GM21447 (cell line): ENCODE measurements at regions not wholly inside any gene's neighbourhood (a gene's known extent, or its start where the extent isn't known, plus 50 kb on each side); places are given as distances from the start of the nearest gene placed in this dataset.
"Not testable (repeated sequence)": the region's sequence is repeated elsewhere in the genome, so short reads cannot be mapped to it uniquely, and the experiment has no call there.

Experiments used
- ATAC-seq: cut with Tn5 transposase; IDR thresholded peaks from one replicate; pipeline ENCODE4 v1.9.1; 2021; ENCODE audit not compliant: unreplicated experiment

- ATAC-seq = no peak
These were observed 962.3 kb upstream of the NRXN1 start for GRCh38 chr2:51994123-51994763.

DNA sequence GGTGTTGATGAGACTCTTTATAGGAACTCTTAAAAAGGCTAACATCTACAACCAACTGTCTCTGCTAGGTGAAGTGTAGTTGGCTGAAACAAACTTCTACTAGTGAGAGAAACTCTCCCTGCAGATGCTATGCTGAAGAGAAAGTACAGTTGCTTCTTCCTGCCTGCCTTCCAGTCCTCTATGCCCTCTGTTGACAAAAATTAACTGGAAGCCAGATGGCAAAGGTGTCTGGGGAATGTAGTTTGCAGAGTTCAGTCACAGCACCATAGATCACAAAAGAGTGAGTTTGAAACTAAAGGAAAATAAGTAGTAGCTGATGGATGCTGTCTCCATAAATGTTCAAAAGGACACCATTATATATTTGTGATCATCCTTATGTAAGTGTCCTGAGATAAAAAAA, 958.8 kb upstream of the NRXN1 start:
- no peak for ATAC-seq

DNA sequence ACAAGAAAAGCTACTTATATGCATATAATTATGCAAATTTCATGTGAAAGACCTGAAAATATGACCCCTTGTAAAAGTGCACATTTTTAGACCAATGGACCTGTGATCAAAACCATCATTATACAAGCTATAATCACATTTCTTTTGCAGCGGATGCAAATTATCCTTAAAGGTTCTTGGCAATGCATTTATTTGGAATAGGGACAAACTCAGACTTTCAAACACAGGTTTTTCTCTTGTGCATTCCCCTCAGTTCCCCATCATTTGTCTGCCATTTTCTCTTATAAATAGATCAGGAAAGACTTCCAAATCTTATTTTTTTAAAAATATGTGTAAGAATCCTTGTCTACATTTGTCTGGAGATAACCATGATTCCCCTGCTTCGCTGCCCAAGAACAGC, 954.2 kb upstream of the NRXN1 start:
- ATAC-seq = no peak

GRCh38 chr2:51981783-51982182, 949.9 kb upstream of the NRXN1 start:
- no peak for ATAC-seq

- no peak for ATAC-seq
These were observed 944.7 kb upstream of the NRXN1 start for GRCh38 chr2:51976623-51977022.

- no peak for ATAC-seq
These were observed 939.2 kb upstream of the NRXN1 start for GRCh38 chr2:51971136-51971535.

GRCh38 chr2:51969347-51969746, 937.4 kb upstream of the NRXN1 start:
- no peak for ATAC-seq

- ATAC-seq = no peak
These were observed 929.0 kb upstream of the NRXN1 start for GRCh38 chr2:51960841-51961335.

- no peak for ATAC-seq
These were observed 928.3 kb upstream of the NRXN1 start for GRCh38 chr2:51960281-51960680.

DNA sequence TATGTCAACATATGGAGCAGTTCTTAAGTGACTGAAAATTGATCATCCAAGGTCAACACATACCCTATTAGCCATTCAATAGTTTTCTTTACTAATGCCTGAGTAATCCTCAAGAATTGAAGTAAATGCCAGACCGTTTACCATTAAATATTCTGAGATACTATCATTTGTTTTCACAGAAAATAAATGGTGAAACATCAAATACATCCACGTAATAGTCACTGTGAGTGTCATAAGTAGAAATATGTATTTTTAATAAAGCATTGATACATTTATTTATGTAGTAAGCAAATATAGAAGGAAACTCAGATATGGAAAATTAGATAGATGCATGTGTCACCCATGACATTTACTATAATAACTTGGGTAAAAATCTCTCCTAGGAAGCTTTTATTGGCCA, 927.8 kb upstream of the NRXN1 start:
- no peak for ATAC-seq

- ATAC-seq = no peak
These were observed 922.0 kb upstream of the NRXN1 start for GRCh38 chr2:51953931-51954330.

- no peak for ATAC-seq
These were observed 889.1 kb upstream of the NRXN1 start for GRCh38 chr2:51921076-51921475.

DNA sequence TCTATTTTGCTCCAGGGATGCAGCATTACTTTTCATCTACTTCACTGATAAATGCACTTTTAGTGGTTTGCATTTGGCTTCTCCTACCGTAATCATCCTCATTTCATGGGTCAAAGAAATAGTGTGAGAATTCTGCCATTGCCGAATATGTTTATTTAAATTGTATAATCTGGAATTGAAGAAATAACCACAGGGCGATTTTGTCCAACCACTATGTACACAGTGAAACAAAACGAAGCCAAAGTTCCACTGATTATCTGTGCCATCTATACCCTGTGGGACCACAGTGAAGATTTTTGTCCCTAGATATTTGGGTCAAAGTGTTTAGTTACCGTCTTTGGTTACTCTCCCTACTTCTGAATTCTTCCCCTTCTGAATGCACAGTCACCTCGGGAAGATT, 888.6 kb upstream of the NRXN1 start:
- no peak for ATAC-seq

DNA sequence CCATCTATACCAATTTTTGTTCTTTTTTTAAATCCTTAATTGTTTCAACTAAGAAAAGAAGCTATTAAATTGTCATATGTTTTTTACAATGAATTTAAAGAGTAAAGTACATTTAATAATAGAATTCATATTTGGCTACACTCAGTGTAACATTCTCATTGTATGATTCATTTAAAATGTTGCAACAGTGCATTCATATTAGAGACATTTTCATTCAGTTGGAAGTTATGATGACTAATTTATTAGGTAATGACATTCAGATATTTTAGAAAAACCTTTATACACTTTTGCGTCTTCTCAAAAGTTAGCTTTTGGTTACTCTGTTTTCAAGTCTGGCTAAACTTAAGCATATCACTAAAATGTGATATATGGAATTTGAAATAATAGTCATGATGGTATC, 887.5 kb upstream of the NRXN1 start:
- no peak for ATAC-seq

DNA sequence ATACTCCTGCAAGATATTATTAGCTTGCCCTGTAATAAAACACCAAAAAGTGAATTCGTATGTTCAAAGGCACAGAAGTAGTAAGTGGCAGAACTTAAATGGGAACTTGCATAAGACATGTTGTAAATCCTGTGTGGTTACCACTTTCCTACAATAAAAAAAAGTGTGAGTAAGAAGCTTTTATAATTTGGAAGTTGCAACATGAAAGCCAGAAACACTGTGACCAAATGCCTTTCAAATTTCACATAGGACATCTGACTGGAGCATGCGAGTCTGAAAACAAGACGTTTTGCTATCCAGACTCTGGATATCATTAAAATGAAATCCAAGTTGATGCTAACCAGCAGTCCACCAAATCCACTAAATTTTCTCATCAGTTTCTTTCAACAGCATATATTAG, 886.2 kb upstream of the NRXN1 start:
- ATAC-seq = no peak

- no peak for ATAC-seq
These were observed 871.8 kb upstream of the NRXN1 start for GRCh38 chr2:51903728-51904127.

DNA sequence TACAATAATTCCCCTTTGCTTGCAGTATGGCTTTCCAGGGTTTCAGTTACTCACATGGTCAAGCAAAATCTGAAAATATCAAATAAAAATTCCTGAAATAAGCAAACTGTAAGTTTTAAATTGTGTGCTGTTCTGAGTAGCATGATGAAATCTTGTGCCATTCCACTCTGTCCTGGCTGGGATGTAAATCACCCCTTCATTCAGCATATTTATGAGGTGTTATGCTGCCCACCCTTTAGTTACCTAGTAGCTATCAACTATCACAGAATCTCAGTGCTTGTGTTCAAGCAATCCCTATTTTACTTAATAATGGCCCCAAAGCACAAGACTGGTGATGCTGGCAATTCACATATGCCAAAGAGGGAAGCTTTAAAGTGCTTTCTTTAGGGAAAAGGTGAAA, 867.7 kb upstream of the NRXN1 start:
- ATAC-seq = no peak

- ATAC-seq = not testable (repeated sequence)
These were observed 862.7 kb upstream of the NRXN1 start for GRCh38 chr2:51894584-51894983.

- no peak for ATAC-seq
These were observed 856.2 kb upstream of the NRXN1 start for GRCh38 chr2:51888120-51888519.

- no peak for ATAC-seq
These were observed 849.7 kb upstream of the NRXN1 start for GRCh38 chr2:51881673-51882072.

GRCh38 chr2:51880153-51880552, 848.2 kb upstream of the NRXN1 start:
- no peak for ATAC-seq

DNA sequence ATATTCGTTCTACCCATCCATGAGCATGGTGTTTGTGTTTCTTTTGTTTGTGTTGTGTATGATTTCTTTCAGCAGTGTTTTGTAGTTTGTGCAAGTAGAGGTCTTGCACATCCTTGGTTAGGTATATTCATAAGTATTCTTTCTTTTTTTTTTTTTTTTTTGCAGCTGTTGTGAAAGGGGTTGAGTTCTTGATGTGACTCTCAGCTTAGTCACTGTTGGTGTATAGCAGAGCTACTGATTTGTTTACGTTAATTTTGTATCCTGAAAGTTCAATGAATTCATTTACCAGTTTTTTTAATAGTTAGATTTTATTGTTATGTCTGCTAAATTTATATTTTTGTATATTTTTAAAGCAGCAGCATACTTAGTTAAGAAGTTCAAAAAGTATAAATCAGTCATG, 834.4 kb upstream of the NRXN1 start:
- no peak for ATAC-seq

DNA sequence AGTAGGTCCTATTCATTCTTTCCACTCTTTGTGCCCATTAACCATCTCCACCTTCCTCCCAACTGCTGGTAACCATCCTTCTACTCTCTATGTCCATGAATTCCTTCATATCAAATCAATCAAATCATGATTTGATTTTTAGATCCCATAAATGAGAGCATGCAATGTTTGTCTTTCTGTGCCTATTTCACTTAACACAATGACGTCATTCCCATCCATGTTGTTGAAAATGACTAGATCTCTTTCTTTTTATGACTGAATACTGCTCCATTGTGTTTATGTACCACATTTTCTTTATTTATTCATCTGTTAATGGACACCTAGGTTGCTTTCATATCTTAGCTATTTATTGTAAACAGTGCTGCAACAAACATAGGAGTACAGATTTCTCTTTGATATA, 827.3 kb upstream of the NRXN1 start:
- no peak for ATAC-seq
